NCI-H187 (cell line): ENCODE measurements at regions not wholly inside any gene's neighbourhood (a gene's known extent, or its start where the extent isn't known, plus 50 kb on each side); places are given as distances from the start of the nearest gene placed in this dataset.
"Not testable (repeated sequence)": the region's sequence is repeated elsewhere in the genome, so short reads cannot be mapped to it uniquely, and the experiment has no call there.

ENCODE experiments used
- DNase-seq, 2 experiments: peaks; one replicate each; lab custom pipeline; 2025; lab: John Stamatoyannopoulos, UW

DNA sequence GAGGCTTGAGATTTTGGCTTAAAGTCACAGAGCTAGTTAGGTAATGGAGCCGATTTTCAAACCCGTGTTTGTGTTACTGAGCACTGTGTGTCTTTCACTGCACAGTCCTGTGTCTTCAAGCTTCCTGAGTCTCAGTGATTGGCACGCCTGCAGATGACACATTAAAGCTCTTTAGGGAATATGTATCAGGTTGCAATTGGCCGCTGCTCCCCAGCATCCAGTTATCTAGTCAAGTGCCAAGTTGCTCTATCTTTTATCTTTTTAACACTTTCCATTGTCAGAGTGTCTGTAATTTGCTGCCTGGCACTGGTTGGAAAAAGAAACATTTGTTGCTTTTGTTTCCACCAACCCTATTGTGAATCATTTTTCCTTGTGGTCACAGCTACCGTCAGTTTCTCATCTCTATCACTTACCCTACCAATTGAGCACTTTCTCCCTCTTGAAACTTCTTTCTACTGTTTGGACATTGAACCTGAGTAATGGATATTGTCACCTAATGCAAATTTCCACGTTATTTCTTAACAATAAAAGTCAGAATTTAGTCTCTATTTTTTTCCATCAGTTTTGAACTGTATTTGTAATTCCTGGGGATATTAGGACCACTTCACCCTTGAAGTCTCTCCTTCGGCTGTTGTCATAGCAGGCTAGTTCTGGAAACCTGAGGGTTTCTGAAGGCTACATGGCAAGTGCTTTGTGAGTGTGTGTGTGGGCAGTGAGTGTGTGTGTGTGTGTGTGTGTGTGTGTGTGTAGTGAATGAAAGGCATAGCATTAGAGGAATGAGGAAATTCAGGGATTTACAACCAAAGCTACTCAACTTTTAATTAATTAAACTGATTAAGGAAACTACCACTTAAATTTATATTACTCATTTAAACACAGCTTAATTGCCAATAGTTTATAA is 274.3 kb downstream of the ISL1 start:
- peak; percentile 33 to 43 for DNase-seq

- DNase-seq, result no peak
These were observed 278.5 kb downstream of the ISL1 start for GRCh38 chr5:51661646-51662265.

GRCh38 chr5:51664491-51665250 is 281.4 kb downstream of the ISL1 start:
- DNase-seq, result no peak

- no peak for DNase-seq
These were observed 282.0 kb downstream of the ISL1 start for GRCh38 chr5:51665251-51665593.

GRCh38 chr5:51669095-51669494 is 285.8 kb downstream of the ISL1 start:
- no peak for DNase-seq

- DNase-seq, result no peak
These were observed 295.1 kb downstream of the ISL1 start for GRCh38 chr5:51678330-51678729.

- DNase-seq, result no peak
These were observed 296.0 kb downstream of the ISL1 start for GRCh38 chr5:51679286-51679685.

DNA sequence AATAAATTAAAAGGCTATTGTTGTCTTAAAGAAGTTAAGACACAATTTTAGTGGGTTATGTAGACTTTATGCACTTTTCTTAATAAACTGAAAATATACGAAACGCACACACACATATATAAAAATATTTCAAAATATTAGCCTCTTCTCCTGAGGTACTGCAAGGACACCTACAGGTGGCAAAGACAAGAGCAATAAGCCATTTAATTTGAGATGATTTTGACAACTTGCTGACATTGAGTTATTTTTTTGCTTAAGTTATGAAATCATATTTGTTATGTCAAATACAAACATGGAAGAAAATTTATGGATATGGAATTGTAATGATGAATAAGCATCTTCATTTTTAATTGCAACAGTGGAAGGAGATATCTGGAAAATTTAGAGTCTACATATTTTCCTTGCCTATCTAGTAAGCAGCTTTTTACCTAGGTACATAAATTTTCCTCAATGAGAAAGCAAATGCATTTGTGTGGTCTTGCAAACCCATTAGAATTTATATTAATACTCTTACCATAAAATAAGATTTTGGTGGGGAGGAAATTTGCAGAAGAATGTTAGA is 301.6 kb downstream of the ISL1 start:
- DNase-seq, result no peak

DNA sequence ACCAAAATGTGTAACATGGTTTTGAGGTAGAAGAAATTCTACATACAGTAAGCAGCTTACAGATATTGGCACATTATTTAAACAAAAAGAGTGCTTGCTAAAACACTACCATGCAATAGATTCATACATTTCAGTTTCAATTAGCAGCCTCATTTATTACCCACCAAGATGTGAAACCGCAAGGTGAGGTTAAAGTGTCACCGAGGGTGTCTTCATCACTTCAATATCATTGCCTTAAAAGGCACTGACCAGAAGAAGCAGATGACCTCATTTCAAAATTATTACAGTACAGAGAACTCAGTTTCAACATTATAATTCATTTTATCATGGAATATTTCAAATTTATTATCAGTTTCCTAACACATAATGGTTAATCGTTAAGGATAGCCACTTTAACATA is 302.2 kb downstream of the ISL1 start:
- DNase-seq, result no peak

GRCh38 chr5:51686622-51687021 is 303.4 kb downstream of the ISL1 start:
- DNase-seq, result no peak

- DNase-seq, result no peak
These were observed 308.4 kb downstream of the ISL1 start for GRCh38 chr5:51691538-51692079.

GRCh38 chr5:51694826-51695225 is 311.6 kb downstream of the ISL1 start:
- no peak for DNase-seq

GRCh38 chr5:51696122-51696521 is 312.9 kb downstream of the ISL1 start:
- DNase-seq, result no peak

- DNase-seq, result not testable (repeated sequence)
These were observed 318.8 kb downstream of the ISL1 start for GRCh38 chr5:51702046-51702445.

GRCh38 chr5:51712201-51712600 is 329.0 kb downstream of the ISL1 start:
- DNase-seq, result no peak

- not testable (repeated sequence) for DNase-seq
These were observed 332.2 kb downstream of the ISL1 start for GRCh38 chr5:51715445-51715844.

DNA sequence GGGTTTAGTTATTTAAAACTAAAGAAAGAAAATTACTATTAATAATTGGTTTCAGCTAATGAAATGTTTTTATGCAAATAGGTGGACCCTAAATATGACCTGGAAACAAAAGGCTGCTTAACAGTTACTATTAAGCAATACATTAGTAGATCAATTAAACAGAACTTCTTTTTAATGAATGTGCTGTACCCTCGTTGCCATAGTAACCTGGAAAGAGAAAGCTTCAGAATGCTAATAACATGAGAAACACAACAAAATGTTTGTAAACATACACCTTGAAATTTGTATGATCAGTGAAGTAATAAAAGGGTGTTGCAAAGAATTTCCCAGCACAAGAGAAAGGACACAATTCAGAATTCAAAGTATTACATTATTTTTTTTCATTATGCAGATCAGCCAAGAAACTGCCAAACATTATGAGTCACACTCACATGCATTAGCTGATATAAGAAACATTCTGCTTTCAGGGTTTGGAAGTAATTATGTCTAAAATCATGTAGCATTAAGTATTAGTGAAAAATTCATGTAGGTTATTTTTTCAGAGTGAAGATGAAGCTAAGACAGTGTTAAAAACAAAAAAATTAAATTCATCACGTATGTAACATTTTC is 348.3 kb downstream of the ISL1 start:
- no peak for DNase-seq

DNA sequence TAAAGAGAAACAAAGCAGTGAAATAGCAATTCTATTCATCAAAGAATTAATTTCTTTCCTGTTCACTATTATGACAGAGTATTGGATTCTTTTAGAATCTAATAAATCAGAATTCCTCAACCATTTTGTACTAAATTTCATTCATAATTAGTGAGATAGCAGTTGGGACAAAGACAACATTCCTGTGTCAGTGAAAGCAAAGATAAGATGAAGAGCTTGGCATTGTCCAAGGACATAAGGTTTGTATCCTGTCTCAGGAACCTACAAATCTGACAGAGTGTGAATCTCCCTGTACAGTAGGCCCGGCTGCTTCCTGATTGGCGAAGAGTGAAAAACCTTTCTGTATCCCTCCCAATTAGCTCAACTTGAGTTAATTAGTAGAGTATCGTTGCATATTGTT is 349.1 kb downstream of the ISL1 start:
- DNase-seq, result no peak

GRCh38 chr5:51734677-51735076 is 351.4 kb downstream of the ISL1 start:
- no peak for DNase-seq

GRCh38 chr5:51746023-51746422 is 362.8 kb downstream of the ISL1 start:
- DNase-seq, result no peak

- no peak for DNase-seq
These were observed 365.4 kb downstream of the ISL1 start for GRCh38 chr5:51748647-51749046.
